MM.1S (cell line): ENCODE measurements at regions not wholly inside any gene's neighbourhood (a gene's known extent, or its start where the extent isn't known, plus 50 kb on each side); places are given as distances from the start of the nearest gene placed in this dataset.

Source experiments
- DNase-seq: peaks from one replicate; pipeline ENCODE4 v3.0.0-alpha.2; 2015
- H2AFZ ChIP-seq: fragments of 300-600 bp; sonication (generic); 2 replicates; pipeline ENCODE4 v1.6.0; 2016; ENCODE audit warnings: antibody characterized with exemption, low read length
- H3F3A ChIP-seq: fragments of 300-600 bp; sonication (generic); 2 replicates; pipeline ENCODE4 v1.6.1; 2016; ENCODE audit warnings: mild to moderate bottlenecking, antibody characterized with exemption, low read length, moderate library complexity, mixed read lengths; ENCODE audit not compliant: insufficient read depth
- H3K27ac ChIP-seq: fragments of 300-600 bp; sonication (generic); 2 replicates; pipeline ENCODE4 v1.5.1; 2016; ENCODE audit warnings: mild to moderate bottlenecking, low read length
- H3K27me3 ChIP-seq: fragments of 300-600 bp; sonication (generic); replicated peaks from 2 replicates; pipeline ENCODE4 v1.6.0; 2016; ENCODE audit warnings: low read length; ENCODE audit not compliant: insufficient read depth
- H3K36me3 ChIP-seq: fragments of 300-600 bp; sonication (generic); replicated peaks from 2 replicates; pipeline ENCODE4 v1.6.1; 2016; ENCODE audit warnings: mild to moderate bottlenecking, low read length, mixed read lengths; ENCODE audit not compliant: insufficient read depth
- H3K4me1 ChIP-seq: fragments of 300-600 bp; sonication (generic); 2 replicates; pipeline ENCODE4 v1.6.1; 2016; ENCODE audit warnings: low read length, mixed read lengths
- H3K4me2 ChIP-seq: fragments of 300-600 bp; sonication (generic); 2 replicates; pipeline ENCODE4 v1.6.0; 2016; ENCODE audit warnings: low read depth, low read length
- H3K4me3 ChIP-seq: fragments of 300-600 bp; sonication (generic); 2 replicates; pipeline ENCODE4 v1.5.1; 2016; ENCODE audit warnings: low read length, mixed read lengths
- H3K79me2 ChIP-seq: fragments of 300-600 bp; sonication (generic); 2 replicates; pipeline ENCODE4 v1.6.1; 2016; ENCODE audit warnings: mixed run types, low read length, mixed read lengths
- H3K9ac ChIP-seq: fragments of 300-600 bp; sonication (generic); 2 replicates; pipeline ENCODE4 v1.6.1; 2016; ENCODE audit warnings: low read length, mixed read lengths
- H3K9me2 ChIP-seq: fragments of 300-600 bp; sonication (generic); replicated peaks from 2 replicates; pipeline ENCODE4 v1.6.1; 2016; ENCODE audit warnings: mild to moderate bottlenecking, low read length, mixed read lengths; ENCODE audit not compliant: insufficient read depth
- H3K9me3 ChIP-seq: fragments of 300-600 bp; sonication (generic); replicated peaks from 2 replicates; pipeline ENCODE4 v1.6.1; 2016; ENCODE audit warnings: mild to moderate bottlenecking, low read length, mixed read lengths; ENCODE audit not compliant: insufficient read depth
- H4K20me1 ChIP-seq: fragments of 300-600 bp; sonication (generic); 2 replicates; pipeline ENCODE4 v1.6.1; 2016; ENCODE audit warnings: mild to moderate bottlenecking, low read length, moderate library complexity, mixed read lengths; ENCODE audit not compliant: insufficient read depth
- CTCF ChIP-seq: fragments of 300-600 bp; sonication (generic); IDR thresholded peaks from 2 replicates; pipeline ENCODE4 v1.5.1; 2016; ENCODE audit warnings: antibody characterized with exemption, low read length, mixed read lengths
- EZH2 ChIP-seq: fragments of 300-600 bp; sonication (generic); optimal IDR thresholded peaks from 2 replicates; pipeline ENCODE3; 2017; ENCODE audit warnings: low read depth, mild to moderate bottlenecking, antibody characterized with exemption, low read length, mixed read lengths
- EZH2phosphoT487 ChIP-seq: fragments of 300-600 bp; sonication (generic); IDR thresholded peaks from 2 replicates; pipeline ENCODE4 v1.6.1; 2018; ENCODE audit warnings: antibody characterized with exemption, low read length

GRCh38 chr14:84792722-84793410, 737.1 kb upstream of the FLRT2 start:
- H2AFZ ChIP-seq, result no peak overlapping the region
- H3F3A ChIP-seq, result no peaks in the 10 kb centered on the region
- no peaks in the 10 kb centered on the region for H3K36me3 ChIP-seq
- TF ChIP-seq EZH2phosphoT487 (no peak), EZH2 (no peak), CTCF (no peak)
- no peak overlapping the region for H3K4me2 ChIP-seq
- H3K4me3 ChIP-seq, result no peak overlapping the region
- no peaks in the 10 kb centered on the region for H3K9me3 ChIP-seq
- DNase-seq, result no peak
- no peak overlapping the region for H3K27ac ChIP-seq
- H3K9ac ChIP-seq, result no peak overlapping the region
- H4K20me1 ChIP-seq, result no peaks in the 10 kb centered on the region
- H3K9me2 ChIP-seq, result no peaks in the 10 kb centered on the region
- H3K4me1 ChIP-seq, result no peaks in the 10 kb centered on the region
- H3K79me2 ChIP-seq, result no peaks in the 10 kb centered on the region
- no peaks in the 10 kb centered on the region for H3K27me3 ChIP-seq

DNA sequence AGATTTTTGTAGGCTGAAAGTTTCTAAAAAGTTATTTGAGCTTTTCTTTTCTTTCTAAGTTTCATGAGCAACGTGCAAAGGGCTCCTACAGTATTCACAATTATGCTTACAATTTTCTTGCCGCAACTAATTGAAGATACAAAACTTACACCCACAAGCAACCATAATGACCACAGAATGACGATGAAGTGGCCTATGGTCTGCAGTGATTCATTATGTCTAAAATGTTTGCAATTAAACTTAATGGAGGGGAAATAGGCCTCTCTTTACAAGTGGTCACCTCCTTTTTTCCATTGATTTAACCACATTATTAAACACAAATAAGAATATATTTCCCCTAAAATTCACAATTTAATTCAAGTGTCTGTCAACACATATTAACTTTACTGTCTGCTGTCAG, 732.6 kb upstream of the FLRT2 start:
- Histone ChIP-seq H3K36me3 (no peaks in the 10 kb centered on the region), H3K27ac (no peak overlapping the region), H3K4me3 (no peak overlapping the region), H3K9me3 (no peaks in the 10 kb centered on the region), H3K4me2 (no peak overlapping the region), H3K79me2 (no peaks in the 10 kb centered on the region), H3K9me2 (no peaks in the 10 kb centered on the region), H4K20me1 (no peaks in the 10 kb centered on the region), H3K9ac (no peak overlapping the region), H3K27me3 (no peaks in the 10 kb centered on the region), H2AFZ (no peak overlapping the region), H3F3A (no peaks in the 10 kb centered on the region), H3K4me1 (no peaks in the 10 kb centered on the region)
- no peak for TF ChIP-seq EZH2
- no peak for DNase-seq

- H3K9ac ChIP-seq, result no peak overlapping the region
- H2AFZ ChIP-seq, result no peak overlapping the region
- H4K20me1 ChIP-seq, result no peaks in the 10 kb centered on the region
- no peak for TF ChIP-seq EZH2
- TF ChIP-seq EZH2phosphoT487, result no peak
- TF ChIP-seq CTCF, result no peak
- H3K79me2 ChIP-seq, result no peaks in the 10 kb centered on the region
- no peak overlapping the region for H3K4me2 ChIP-seq
- no peak for DNase-seq
- H3K36me3 ChIP-seq, result no peaks in the 10 kb centered on the region
- no peak overlapping the region for H3K4me3 ChIP-seq
- H3F3A ChIP-seq, result no peaks in the 10 kb centered on the region
- no peak overlapping the region for H3K27ac ChIP-seq
- no peaks in the 10 kb centered on the region for H3K27me3 ChIP-seq
- H3K9me2 ChIP-seq, result no peaks in the 10 kb centered on the region
- H3K4me1 ChIP-seq, result no peaks in the 10 kb centered on the region
- no peaks in the 10 kb centered on the region for H3K9me3 ChIP-seq
Observed at GRCh38 chr14:84804468-84804867, 725.5 kb upstream of the FLRT2 start.

GRCh38 chr14:84804895-84805294, 725.0 kb upstream of the FLRT2 start:
- Histone ChIP-seq H3K27me3 (no peaks in the 10 kb centered on the region), H3K79me2 (no peaks in the 10 kb centered on the region), H3F3A (no peaks in the 10 kb centered on the region), H3K9ac (no peak overlapping the region), H4K20me1 (no peaks in the 10 kb centered on the region), H3K4me3 (no peak overlapping the region), H3K4me2 (no peak overlapping the region), H3K36me3 (no peaks in the 10 kb centered on the region), H3K4me1 (no peaks in the 10 kb centered on the region), H3K9me3 (no peaks in the 10 kb centered on the region), H3K27ac (no peak overlapping the region), H3K9me2 (no peaks in the 10 kb centered on the region), H2AFZ (no peak overlapping the region)
- DNase-seq, result no peak
- TF ChIP-seq EZH2phosphoT487, result no peak
- no peak for TF ChIP-seq CTCF
